ENCODE measurements at regions not wholly inside any gene's neighbourhood (a gene's known extent, or its start where the extent isn't known, plus 50 kb on each side); places are given as distances from the start of the nearest gene placed in this dataset.

DNA sequence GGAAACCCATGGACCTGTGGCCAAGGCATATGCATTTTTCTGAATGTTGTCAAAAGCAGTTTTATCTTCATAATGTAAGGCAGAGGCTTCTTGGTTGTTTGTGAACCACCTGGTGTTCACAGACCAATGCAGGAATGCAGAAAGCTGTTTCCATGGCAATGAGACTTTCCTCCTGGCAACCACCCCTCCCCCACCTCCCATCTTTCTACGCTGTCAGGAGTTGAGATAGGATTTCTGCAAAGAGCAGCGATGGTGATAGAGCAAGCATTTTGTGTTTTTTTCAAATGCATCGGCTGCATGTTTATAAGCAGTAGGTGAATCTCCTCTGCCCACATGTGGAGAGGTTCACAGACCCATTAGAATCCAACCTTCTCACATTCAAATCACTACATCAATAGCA, 114.1 kb upstream of the SMLR1 start:
- Histone ChIP-seq H3K4me3 (no peak overlapping the region), H3K9ac (ENCODE audit: insufficient read depth in 1 of 2, low read depth in 2 of 2, low read length in 2 of 2) (no peak overlapping the region), H2AFZ (ENCODE audit: low read depth, low read length) (no peak overlapping the region), H3K9me1 (ENCODE audit: control insufficient read depth, insufficient read depth, low read length) (no peaks in the 10 kb centered on the region), H3K27me3 (ENCODE audit: control insufficient read depth in 2 of 2, insufficient read depth in 2 of 2, low read length in 2 of 2) (no peaks in the 10 kb centered on the region), H3K4me1 (replicated peaks in 1 of 2; ENCODE audit: control insufficient read depth in 2 of 2, insufficient read depth in 2 of 2, low read length in 2 of 2) (no peaks in the 10 kb centered on the region), H3K9me3 (replicated peaks; ENCODE audit: control insufficient read depth, insufficient read depth, low read depth, low read length) (no peaks in the 10 kb centered on the region), H3K27ac (ENCODE audit: extremely low read depth, low read depth, low read length) (no peak overlapping the region), H3K4me2 (ENCODE audit: insufficient read depth, low read length) (no peak overlapping the region), H4K20me1 (replicated peaks; ENCODE audit: control insufficient read depth, insufficient read depth, low read length) (no peaks in the 10 kb centered on the region), H3K36me3 (ENCODE audit: control insufficient read depth, insufficient read depth, low read length) (no peaks in the 10 kb centered on the region), H3K79me2 (ENCODE audit: control insufficient read depth, insufficient read depth, low read length) (no peaks in the 10 kb centered on the region)
- POLR2A ChIA-PET, result no interaction called here
- no TSS peak for BruUV-seq (replicated peaks)
- CTCF ChIA-PET (ENCODE audit: low intra/inter-chr PET ratio), result no interaction called here
- intact Hi-C loops (cut with micrococcal nuclease), result no loop called here
- ATAC-seq, result no peak
- TF ChIP-seq RFX1 (IDR thresholded peaks at IDR 0.05) (peak; percentile 19; the same call in 1 of the 2 replicates), RFX7 (CRISPR knock-in tag; IDR thresholded peaks at IDR 0.05) (no peak)
- in situ Hi-C loops (cut with MboI), result no loop called here
- FAIRE-seq, result no peak
- DNase-seq (ENCODE audit: extremely low read depth in 1 of 4, low spot score in 3 of 4), result no peak
- WGBS (ENCODE audit: insufficient coverage, low coverage, missing lambda C conversion rate), result 0% methylated on average over 3 of the region's 3 CpGs

DNA sequence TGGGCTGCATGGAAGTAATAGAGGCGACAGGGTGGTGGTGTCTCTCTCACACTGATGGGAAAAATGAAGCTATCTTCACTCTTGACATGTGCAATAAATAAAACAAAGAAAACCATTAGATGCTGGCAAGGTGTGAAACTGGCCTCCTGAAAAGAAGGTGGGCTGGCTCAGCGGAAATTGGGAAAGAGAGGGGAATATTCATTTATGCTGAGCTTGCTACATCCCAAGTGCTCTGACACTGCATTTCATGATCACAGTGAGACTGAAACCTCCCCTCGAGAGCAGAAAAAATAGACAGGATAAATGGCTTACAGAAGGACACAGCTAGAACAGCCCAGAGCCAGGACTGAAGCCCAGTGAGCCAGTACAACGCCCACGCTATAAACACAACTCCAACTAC, 112.1 kb upstream of the SMLR1 start:
- FAIRE-seq, result no peak
- Histone ChIP-seq H3K9me3 (replicated peaks; ENCODE audit: control insufficient read depth, insufficient read depth, low read depth, low read length) (no peaks in the 10 kb centered on the region), H3K36me3 (ENCODE audit: control insufficient read depth, insufficient read depth, low read length) (no peaks in the 10 kb centered on the region), H3K4me2 (ENCODE audit: insufficient read depth, low read length) (no peak overlapping the region), H2AFZ (ENCODE audit: low read depth, low read length) (no peak overlapping the region), H3K27me3 (ENCODE audit: control insufficient read depth in 2 of 2, insufficient read depth in 2 of 2, low read length in 2 of 2) (no peaks in the 10 kb centered on the region), H3K4me3 (no peak overlapping the region), H3K9me1 (ENCODE audit: control insufficient read depth, insufficient read depth, low read length) (no peaks in the 10 kb centered on the region), H3K79me2 (ENCODE audit: control insufficient read depth, insufficient read depth, low read length) (no peaks in the 10 kb centered on the region), H3K27ac (ENCODE audit: extremely low read depth, low read depth, low read length) (no peak overlapping the region), H3K9ac (ENCODE audit: insufficient read depth in 1 of 2, low read depth in 2 of 2, low read length in 2 of 2) (no peak overlapping the region), H3K4me1 (replicated peaks in 1 of 2; ENCODE audit: control insufficient read depth in 2 of 2, insufficient read depth in 2 of 2, low read length in 2 of 2) (no peaks in the 10 kb centered on the region), H4K20me1 (replicated peaks; ENCODE audit: control insufficient read depth, insufficient read depth, low read length) (no peaks in the 10 kb centered on the region)
- no peak for ATAC-seq
- DNase-seq (ENCODE audit: extremely low read depth in 1 of 4, low spot score in 3 of 4), result no peak
- intact Hi-C loops (cut with micrococcal nuclease), result no loop called here
- ChIA-PET CTCF (ENCODE audit: low intra/inter-chr PET ratio) (no interaction called here), POLR2A (no interaction called here)
- in situ Hi-C loops (cut with MboI), result no loop called here
- 0% methylated on average over 5 of the region's 5 CpGs for WGBS (ENCODE audit: insufficient coverage, low coverage, missing lambda C conversion rate)
- BruUV-seq (replicated peaks), result no TSS peak
- TF ChIP-seq, protein P1, sequence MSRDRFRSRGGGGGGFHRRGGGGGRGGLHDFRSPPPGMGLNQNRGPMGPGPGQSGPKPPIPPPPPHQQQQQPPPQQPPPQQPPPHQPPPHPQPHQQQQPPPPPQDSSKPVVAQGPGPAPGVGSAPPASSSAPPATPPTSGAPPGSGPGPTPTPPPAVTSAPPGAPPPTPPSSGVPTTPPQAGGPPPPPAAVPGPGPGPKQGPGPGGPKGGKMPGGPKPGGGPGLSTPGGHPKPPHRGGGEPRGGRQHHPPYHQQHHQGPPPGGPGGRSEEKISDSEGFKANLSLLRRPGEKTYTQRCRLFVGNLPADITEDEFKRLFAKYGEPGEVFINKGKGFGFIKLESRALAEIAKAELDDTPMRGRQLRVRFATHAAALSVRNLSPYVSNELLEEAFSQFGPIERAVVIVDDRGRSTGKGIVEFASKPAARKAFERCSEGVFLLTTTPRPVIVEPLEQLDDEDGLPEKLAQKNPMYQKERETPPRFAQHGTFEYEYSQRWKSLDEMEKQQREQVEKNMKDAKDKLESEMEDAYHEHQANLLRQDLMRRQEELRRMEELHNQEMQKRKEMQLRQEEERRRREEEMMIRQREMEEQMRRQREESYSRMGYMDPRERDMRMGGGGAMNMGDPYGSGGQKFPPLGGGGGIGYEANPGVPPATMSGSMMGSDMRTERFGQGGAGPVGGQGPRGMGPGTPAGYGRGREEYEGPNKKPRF (IDR thresholded peaks at IDR 0.05; ENCODE audit: low read depth, low read length), result no peak
- TF ChIP-seq, protein P2, sequence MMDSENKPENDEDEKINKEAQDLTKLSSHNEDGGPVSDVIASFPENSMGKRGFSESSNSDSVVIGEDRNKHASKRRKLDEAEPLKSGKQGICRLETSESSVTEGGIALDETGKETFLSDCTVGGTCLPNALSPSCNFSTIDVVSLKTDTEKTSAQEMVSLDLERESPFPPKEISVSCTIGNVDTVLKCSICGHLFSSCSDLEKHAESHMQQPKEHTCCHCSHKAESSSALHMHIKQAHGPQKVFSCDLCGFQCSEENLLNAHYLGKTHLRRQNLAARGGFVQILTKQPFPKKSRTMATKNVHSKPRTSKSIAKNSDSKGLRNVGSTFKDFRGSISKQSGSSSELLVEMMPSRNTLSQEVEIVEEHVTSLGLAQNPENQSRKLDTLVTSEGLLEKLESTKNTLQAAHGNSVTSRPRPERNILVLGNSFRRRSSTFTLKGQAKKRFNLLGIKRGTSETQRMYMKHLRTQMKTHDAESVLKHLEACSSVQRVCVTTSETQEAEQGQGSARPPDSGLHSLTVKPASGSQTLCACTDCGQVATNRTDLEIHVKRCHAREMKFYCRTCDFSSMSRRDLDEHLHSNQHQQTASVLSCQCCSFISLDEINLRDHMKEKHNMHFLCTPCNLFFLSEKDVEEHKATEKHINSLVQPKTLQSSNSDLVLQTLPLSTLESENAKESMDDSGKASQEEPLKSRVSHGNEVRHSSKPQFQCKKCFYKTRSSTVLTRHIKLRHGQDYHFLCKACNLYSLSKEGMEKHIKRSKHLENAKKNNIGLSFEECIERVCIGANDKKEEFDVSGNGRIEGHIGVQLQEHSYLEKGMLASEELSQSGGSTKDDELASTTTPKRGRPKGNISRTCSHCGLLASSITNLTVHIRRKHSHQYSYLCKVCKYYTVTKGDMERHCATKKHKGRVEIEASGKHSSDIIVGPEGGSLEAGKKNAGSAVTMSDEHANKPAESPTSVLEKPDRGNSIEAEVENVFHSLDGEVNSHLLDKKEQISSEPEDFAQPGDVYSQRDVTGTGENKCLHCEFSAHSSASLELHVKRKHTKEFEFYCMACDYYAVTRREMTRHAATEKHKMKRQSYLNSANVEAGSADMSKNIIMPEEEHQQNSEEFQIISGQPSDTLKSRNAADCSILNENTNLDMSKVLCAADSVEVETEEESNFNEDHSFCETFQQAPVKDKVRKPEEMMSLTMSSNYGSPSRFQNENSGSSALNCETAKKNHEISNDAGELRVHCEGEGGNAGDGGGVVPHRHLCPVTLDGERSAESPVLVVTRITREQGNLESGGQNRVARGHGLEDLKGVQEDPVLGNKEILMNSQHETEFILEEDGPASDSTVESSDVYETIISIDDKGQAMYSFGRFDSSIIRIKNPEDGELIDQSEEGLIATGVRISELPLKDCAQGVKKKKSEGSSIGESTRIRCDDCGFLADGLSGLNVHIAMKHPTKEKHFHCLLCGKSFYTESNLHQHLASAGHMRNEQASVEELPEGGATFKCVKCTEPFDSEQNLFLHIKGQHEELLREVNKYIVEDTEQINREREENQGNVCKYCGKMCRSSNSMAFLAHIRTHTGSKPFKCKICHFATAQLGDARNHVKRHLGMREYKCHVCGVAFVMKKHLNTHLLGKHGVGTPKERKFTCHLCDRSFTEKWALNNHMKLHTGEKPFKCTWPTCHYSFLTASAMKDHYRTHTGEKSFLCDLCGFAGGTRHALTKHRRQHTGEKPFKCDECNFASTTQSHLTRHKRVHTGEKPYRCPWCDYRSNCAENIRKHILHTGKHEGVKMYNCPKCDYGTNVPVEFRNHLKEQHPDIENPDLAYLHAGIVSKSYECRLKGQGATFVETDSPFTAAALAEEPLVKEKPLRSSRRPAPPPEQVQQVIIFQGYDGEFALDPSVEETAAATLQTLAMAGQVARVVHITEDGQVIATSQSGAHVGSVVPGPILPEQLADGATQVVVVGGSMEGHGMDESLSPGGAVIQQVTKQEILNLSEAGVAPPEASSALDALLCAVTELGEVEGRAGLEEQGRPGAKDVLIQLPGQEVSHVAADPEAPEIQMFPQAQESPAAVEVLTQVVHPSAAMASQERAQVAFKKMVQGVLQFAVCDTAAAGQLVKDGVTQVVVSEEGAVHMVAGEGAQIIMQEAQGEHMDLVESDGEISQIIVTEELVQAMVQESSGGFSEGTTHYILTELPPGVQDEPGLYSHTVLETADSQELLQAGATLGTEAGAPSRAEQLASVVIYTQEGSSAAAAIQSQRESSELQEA (IDR thresholded peaks at IDR 0.05; ENCODE audit: low read depth), result no peak
- TF ChIP-seq ARNT (IDR thresholded peaks at IDR 0.05), result no peak
- no peak for TF ChIP-seq HCFC1 (IDR thresholded peaks at IDR 0.05; ENCODE audit: low read depth, low read length)
- no peak for TF ChIP-seq ZNF57 (CRISPR knock-in tag; IDR thresholded peaks at IDR 0.05)
